NCI-H1105 (cell line): ENCODE measurements at regions not wholly inside any gene's neighbourhood (a gene's known extent, or its start where the extent isn't known, plus 50 kb on each side); places are given as distances from the start of the nearest gene placed in this dataset.
"Not testable (repeated sequence)": the region's sequence is repeated elsewhere in the genome, so short reads cannot be mapped to it uniquely, and the experiment has no call there.

Experiments used
- DNase-seq: peaks from one replicate; lab custom pipeline; 2025; lab: John Stamatoyannopoulos, UW

DNA sequence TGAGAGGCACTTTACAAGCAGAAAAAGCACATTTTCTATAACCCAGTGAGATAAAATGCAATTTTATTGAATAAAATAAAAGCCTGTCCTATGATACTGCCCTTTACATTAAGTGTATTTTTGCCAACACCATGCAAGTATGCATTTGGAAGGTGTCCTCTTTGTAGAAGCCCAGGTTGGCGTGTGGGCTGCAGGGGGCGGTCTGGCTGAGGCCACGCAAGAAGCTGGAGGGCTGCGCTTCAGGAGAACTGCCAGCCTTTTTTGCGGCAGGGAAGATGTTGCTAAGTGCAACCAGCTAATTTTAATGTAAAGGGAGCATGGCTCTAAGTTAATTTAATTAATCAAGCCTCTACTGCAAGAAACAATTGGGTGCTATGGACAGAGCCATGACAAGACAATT is 562.8 kb upstream of the SALL3 start:
- DNase-seq: no peak

DNA sequence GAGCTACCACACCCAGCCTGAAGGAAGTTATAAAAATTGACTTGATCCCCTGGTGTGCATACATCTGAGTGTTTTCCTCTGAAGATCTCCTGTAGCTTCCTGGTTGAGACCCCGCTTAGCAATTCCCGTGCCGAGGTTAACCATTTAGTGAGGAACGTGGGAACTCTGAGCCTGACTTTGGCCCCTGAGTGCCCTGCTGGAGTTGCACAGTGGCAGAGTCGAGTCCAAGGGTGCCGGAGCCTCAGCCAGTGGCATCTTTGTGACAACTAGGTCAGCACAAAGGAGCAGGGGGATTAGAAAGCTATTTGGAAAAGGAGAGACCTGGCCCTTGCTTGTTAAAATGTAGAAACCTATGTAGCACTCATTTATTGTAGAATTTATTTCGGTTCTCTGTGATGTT is 561.2 kb upstream of the SALL3 start:
- DNase-seq: no peak

DNA sequence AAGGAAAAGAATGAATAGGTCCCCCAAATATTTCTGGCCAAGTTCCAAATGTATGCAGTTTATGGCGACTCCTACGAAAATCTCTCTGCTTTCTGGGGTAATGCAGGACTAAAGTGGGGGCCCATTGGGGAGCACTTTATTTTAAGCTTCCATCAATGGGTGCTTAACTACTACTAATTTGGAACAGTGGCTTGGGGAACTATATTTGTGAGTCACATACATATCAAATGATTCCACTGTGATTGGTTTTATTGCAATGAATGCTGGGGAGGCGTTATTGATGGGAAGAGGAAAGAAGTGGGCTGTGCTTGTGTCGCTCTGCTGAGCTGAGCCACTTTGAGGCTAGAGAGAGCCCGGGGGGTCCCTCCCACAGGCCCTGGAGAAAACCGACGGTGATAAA is 560.4 kb upstream of the SALL3 start:
- DNase-seq: no peak

DNA sequence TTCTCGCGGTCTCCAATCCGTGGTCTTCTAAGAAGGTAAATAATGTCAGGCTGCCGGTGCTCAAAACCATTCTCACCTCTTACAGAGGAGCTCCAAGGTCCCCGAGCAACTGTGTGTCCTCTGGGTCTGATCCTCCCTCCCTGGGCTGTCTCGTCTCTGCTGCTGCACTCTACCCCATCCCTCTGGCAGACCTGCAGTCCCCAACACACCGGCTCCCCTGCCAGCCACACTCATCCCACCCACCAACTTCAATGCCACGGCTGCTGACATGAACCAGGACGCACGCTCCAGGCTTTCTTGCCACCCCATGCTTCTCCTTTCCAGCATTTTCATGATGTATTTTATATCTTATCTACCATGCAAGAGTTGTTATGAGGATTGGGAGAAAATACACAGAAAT is 559.5 kb upstream of the SALL3 start:
- DNase-seq: no peak

- DNase-seq: no peak
These were observed 558.2 kb upstream of the SALL3 start for GRCh38 chr18:78421392-78421791.

- no peak for DNase-seq
These were observed 557.3 kb upstream of the SALL3 start for GRCh38 chr18:78422336-78422735.

DNA sequence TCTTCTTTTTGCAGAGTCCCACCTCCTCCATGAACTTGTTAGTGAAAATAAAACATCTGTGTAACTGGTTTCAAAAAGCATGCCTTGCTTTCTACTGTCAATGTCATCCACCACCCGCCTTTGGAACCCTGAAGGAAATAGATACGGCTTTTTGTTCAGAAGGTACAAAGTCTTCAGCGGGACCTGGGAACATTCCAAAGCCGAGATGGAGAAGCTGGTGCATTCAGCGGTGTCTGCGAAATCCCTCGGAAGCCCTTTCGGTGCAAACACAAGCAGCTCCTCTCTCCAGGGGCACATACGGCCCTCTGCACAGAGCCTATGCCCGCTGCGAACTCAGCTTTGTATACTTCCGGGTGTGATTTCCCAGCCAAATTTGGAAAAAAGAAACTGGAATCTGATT is 555.8 kb upstream of the SALL3 start:
- no peak for DNase-seq

DNA sequence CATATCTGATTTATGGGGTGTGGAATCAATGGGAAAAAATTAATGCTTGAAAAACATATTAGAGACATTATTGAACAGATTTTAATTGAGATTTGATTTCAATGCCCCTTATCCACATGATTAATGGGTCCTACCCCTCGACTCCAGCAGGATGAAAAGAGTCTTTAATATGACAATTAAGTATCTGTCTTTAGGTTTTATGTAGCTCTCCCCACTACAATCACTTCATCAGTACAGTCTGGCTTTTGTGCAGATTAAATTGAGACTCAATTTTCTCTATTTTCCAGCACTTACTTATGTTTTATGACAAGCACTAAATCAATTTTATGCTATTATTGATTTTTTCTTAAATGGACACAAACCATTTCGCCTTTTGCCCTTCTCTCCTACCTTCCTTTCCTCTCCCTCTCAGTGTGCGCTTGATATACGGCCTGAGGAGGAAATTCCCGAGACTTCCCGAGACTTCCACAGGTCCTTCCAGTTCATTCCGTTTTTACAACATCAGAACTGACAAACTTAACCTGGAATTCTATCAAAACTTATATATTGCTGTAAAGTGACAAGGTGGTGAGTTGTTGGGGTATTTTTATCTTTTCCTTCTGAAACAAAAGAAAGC is 555.1 kb upstream of the SALL3 start:
- DNase-seq: no peak

DNA sequence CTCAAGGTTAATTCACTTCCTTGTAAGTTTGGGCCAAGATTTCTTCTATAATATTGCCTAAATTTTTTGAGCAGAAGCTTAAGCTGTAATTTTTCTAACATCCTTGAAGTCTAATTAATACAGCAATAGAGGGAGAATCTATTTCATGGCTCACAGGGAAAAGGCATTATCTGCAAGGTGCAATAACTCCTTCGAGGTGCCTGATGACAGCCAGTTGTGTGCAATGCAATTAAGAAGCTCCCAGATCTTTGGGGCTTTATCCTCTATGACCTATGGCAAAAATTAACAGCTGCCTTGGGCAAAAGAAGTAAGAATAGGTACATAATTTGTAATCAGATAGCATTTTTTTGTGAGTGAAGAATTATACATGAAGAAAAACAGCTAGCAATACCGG is 554.6 kb upstream of the SALL3 start:
- no peak for DNase-seq

- no peak for DNase-seq
These were observed 552.5 kb upstream of the SALL3 start for GRCh38 chr18:78427081-78427480.

- no peak for DNase-seq
These were observed 550.2 kb upstream of the SALL3 start for GRCh38 chr18:78429127-78430108.

DNA sequence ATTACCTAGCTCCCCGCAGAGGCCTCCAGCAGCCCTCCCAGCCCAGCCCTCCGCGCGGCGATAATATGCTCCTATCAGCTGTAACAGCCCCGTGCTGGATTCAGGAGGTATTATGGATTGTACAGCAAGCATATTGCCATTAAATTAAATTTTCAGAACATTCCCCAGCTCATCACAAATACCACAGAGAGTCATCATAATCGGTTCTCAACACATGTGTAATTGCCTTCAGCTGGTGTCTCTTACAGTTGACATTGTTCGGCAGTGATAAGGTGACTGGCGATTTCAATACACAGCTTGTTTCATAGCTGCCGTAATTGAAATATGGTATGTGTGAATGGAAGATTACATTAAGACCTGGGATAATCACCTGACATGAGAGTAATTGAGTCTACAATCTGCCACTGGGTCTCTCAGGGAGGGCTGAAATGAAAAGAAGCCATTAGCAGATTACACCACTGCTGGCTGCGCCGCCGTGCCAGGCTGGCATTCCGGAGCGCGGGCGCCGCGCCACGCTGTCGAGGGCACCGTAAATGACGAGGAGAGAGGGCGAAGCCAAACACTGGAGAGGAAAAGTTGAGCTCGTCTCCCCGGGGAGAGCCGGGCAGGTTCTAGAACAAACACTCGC is 549.4 kb upstream of the SALL3 start:
- DNase-seq: peak; percentile 91

DNA sequence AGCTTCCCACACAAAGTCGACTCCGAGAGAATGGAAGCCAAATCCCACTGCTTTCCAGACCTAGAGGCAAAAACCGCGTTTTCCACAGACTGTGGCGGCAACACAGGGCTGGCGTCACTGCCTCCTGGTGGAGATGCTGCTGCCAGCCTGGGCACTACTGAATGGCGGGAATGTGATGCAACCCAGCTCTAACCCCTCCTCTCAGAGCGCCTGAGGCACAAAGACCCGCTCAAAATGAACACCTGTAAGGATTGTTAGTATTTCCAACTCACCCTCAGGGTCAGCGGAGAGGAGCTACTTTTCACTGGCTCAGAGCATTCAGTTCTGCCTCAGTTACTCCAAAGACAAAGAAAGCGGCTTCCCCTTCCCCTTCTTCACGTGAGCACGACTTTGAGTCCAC is 548.0 kb upstream of the SALL3 start:
- DNase-seq: no peak

- no peak for DNase-seq
These were observed 546.1 kb upstream of the SALL3 start for GRCh38 chr18:78433562-78433961.

GRCh38 chr18:78436110-78436509 is 543.5 kb upstream of the SALL3 start:
- no peak for DNase-seq

GRCh38 chr18:78438235-78438634 is 541.4 kb upstream of the SALL3 start:
- DNase-seq: not testable (repeated sequence)

- DNase-seq: no peak
These were observed 533.7 kb upstream of the SALL3 start for GRCh38 chr18:78445880-78446279.

DNA sequence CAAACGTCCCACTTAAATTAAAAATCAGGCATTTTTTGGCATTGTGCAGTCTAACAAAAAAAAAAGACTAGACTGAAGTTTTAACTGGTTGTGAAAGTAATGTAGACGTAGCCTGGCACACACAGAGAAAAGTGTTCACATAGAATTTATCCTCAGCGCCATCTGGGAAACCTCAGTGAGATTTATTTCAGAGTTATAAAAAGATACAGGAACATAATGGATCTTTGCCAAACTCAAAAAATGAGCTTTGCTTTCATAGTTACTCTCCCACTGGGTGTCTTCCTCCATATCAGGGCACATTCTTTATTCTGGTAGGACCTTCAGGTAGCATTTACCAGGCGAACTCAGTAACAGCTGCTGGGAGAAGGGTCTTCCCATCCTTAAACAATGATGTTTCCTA is 532.4 kb upstream of the SALL3 start:
- no peak for DNase-seq

DNA sequence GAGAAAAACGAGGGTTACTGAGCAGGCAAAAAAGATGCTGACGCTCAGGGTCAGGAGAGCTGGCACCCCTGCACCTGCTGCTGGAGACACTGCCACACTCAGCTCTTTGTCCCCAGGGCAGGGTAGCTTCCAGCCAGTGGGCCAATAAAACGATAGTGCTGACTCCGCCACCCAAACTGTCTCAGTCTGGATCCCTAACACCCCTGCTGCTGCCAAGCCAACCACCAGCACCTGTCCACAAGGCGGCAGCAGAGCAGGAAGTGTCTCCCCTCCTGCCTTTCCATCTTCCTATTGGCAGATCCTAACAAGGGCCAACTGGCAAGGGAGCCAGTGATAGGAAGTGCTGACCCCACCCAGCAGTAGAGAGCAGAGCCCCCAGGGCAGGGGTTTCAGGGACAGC is 531.5 kb upstream of the SALL3 start:
- peak; percentile 12 for DNase-seq

- no peak for DNase-seq
These were observed 531.0 kb upstream of the SALL3 start for GRCh38 chr18:78448591-78448990.

- no peak for DNase-seq
These were observed 525.4 kb upstream of the SALL3 start for GRCh38 chr18:78454221-78454620.

- no peak for DNase-seq
These were observed 524.2 kb upstream of the SALL3 start for GRCh38 chr18:78455386-78455785.

GRCh38 chr18:78457011-78457410 is 522.6 kb upstream of the SALL3 start:
- no peak for DNase-seq
